Hepatocyte (in vitro differentiated cells): ENCODE measurements at regions not wholly inside any gene's neighbourhood (a gene's known extent, or its start where the extent isn't known, plus 50 kb on each side); places are given as distances from the start of the nearest gene placed in this dataset.

Source experiments
- EZH2 ChIP-seq: fragments of 200-600 bp; sonication (generic); IDR thresholded peaks from 2 replicates; pipeline ENCODE4 v1.6.1; 2016; ENCODE audit warnings: antibody characterized with exemption, mild to moderate bottlenecking, borderline replicate concordance
- EZH2phosphoT487 ChIP-seq: fragments of 200-600 bp; sonication (generic); IDR thresholded peaks from one replicate; pipeline ENCODE4 v1.6.1; 2018; ENCODE audit warnings: antibody characterized with exemption, mild to moderate bottlenecking, low read depth, moderate library complexity; ENCODE audit not compliant: unreplicated experiment, severe bottlenecking
- TF ChIP-seq, protein P1 (sequence below): fragments of 200-600 bp; sonication (generic); IDR thresholded peaks from 2 replicates; pipeline ENCODE4 v1.5.1; 2016; ENCODE audit warnings: antibody characterized with exemption, mild to moderate bottlenecking; ENCODE audit not compliant: poor library complexity

DNA sequence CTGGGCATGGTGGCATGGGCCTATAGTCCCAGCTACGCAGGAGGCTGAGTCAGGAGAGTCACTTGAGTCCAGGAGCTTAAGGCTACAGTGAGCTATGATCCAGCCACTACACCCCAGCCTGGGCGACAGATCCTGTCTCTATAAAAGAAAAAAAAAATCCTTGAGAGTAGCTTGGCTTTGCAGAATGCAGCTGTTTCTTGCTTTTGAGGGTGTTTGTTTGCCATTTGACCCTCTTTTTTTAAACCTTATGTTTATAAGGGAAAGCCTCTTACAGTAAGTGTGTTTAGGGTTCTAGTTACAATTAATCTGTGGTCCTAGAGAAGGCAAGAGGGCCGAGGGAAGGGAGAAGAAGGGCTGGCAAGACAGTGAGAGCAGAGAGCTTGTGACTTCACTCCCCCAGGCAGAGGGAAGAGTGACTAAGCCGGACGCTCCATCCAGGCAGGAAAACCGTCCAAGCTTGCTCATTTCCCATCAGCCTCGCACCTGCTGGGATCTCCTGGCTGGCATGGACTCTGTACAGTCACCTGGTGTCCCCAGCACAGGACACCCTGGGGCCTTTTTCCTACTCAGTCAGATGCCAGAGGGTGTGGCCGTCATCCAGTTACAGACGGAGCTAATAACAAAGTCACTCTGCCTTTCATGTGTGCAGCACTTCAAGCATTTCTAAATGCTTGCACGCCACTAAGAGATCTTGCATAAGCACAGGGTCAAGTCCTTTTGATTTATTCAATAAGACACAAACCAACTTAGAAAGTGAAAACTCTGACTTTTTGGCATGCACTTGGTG, 55.5 kb upstream of the PSEN2 start:
- no peak for TF ChIP-seq EZH2phosphoT487
- TF ChIP-seq, protein P1, sequence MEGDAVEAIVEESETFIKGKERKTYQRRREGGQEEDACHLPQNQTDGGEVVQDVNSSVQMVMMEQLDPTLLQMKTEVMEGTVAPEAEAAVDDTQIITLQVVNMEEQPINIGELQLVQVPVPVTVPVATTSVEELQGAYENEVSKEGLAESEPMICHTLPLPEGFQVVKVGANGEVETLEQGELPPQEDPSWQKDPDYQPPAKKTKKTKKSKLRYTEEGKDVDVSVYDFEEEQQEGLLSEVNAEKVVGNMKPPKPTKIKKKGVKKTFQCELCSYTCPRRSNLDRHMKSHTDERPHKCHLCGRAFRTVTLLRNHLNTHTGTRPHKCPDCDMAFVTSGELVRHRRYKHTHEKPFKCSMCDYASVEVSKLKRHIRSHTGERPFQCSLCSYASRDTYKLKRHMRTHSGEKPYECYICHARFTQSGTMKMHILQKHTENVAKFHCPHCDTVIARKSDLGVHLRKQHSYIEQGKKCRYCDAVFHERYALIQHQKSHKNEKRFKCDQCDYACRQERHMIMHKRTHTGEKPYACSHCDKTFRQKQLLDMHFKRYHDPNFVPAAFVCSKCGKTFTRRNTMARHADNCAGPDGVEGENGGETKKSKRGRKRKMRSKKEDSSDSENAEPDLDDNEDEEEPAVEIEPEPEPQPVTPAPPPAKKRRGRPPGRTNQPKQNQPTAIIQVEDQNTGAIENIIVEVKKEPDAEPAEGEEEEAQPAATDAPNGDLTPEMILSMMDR = no peak
- no peak for TF ChIP-seq EZH2
